ENCODE measurements at regions not wholly inside any gene's neighbourhood (a gene's known extent, or its start where the extent isn't known, plus 50 kb on each side); places are given as distances from the start of the nearest gene placed in this dataset.

GRCh38 chr9:30597608-30598007 lies 1786.8 kb upstream of the ACO1 start:
- CTCF ChIA-PET (ENCODE audit: low intra/inter-chr PET ratio, low total read pairs), result no interaction called here

GRCh38 chr9:30605936-30606335 lies 1778.5 kb upstream of the ACO1 start:
- no peaks in the 10 kb centered on the region for H3K9me3 ChIP-seq (ENCODE audit: low read length)
- no peaks in the 10 kb centered on the region for H3K79me2 ChIP-seq (ENCODE audit: insufficient read depth, low read length)
- ATAC-seq (no peak), FAIRE-seq (no peak), DNase-seq (ENCODE audit: low spot score) (no peak)
- no peaks in the 10 kb centered on the region for H3K27me3 ChIP-seq (ENCODE audit: control insufficient read depth in 1 of 2, insufficient read depth in 2 of 2, low read length in 2 of 2)
- no peak for TF ChIP-seq ZNF841 (CRISPR knock-in tag; IDR thresholded peaks at IDR 0.05; ENCODE audit: borderline replicate concordance)
- no peak for TF ChIP-seq NCOA1 (CRISPR knock-in tag; IDR thresholded peaks at IDR 0.05)
- TF ChIP-seq DRAP1 (CRISPR knock-in tag; IDR thresholded peaks at IDR 0.05), result no peak
- TF ChIP-seq ZNF432 (CRISPR knock-in tag; IDR thresholded peaks at IDR 0.05; ENCODE audit: borderline replicate concordance), result no peak
- no peak for TF ChIP-seq ZFY (CRISPR knock-in tag; IDR thresholded peaks at IDR 0.05)
- TF ChIP-seq REPIN1 (CRISPR knock-in tag; IDR thresholded peaks at IDR 0.05; ENCODE audit: borderline replicate concordance, low read depth), result no peak
- no peak for TF ChIP-seq HMGA1 (CRISPR knock-in tag; conservative IDR thresholded peaks at IDR 0.05)
- TF ChIP-seq ZNF232 (CRISPR knock-in tag; IDR thresholded peaks at IDR 0.05; ENCODE audit: borderline replicate concordance), result no peak
- no peaks in the 10 kb centered on the region for H3K4me1 ChIP-seq (ENCODE audit: insufficient read depth, low read length)
- WGBS (ENCODE audit: low lambda C conversion rate), result 0% methylated on average over 1 of the region's 1 CpG
- no peak overlapping the region for H3K4me2 ChIP-seq (ENCODE audit: low read depth, low read length)
- H4K20me1 ChIP-seq (ENCODE audit: insufficient read depth, low read length), result no peaks in the 10 kb centered on the region
- ChIA-PET POLR2A (no interaction called here), CTCF (ENCODE audit: low intra/inter-chr PET ratio, low total read pairs) (no interaction called here)
- H3K9ac ChIP-seq (ENCODE audit: insufficient read depth, low read depth, low read length), result no peak overlapping the region
- no peak overlapping the region for H3K4me3 ChIP-seq (replicated peaks in 1 of 3; ENCODE audit: insufficient read depth in 1 of 3, low read depth in 2 of 3, low read length in 3 of 3)
- H3K27ac ChIP-seq (ENCODE audit: extremely low read length, insufficient read depth, low read length), result no peak overlapping the region
- H2AFZ ChIP-seq (ENCODE audit: low read length), result no peak overlapping the region
- no peaks in the 10 kb centered on the region for H3K36me3 ChIP-seq (replicated peaks in 1 of 2; ENCODE audit: control insufficient read depth in 1 of 2, insufficient read depth in 2 of 2, low read length in 2 of 2)
- intact Hi-C loops (cut with micrococcal nuclease; ENCODE audit: unreplicated experiment), result no loop called here
- in situ Hi-C loops (cut with HindIII; ENCODE audit: extremely low pct_ligation_motif_present, low pct_unique_long_range_greater_than_20kb), result no loop called here
- BruUV-seq (replicated peaks), result no TSS peak

More at GRCh38 chr9:30597608-30598007, 1786.8 kb upstream of the ACO1 start:
- Histone ChIP-seq H4K20me1 (ENCODE audit: insufficient read depth, low read length) (no peaks in the 10 kb centered on the region), H3K9me3 (ENCODE audit: low read length) (no peaks in the 10 kb centered on the region), H3K27me3 (ENCODE audit: control insufficient read depth in 1 of 2, insufficient read depth in 2 of 2, low read length in 2 of 2) (no peaks in the 10 kb centered on the region), H3K4me1 (ENCODE audit: insufficient read depth, low read length) (no peaks in the 10 kb centered on the region), H3K79me2 (ENCODE audit: insufficient read depth, low read length) (no peaks in the 10 kb centered on the region), H3K36me3 (replicated peaks in 1 of 2; ENCODE audit: control insufficient read depth in 1 of 2, insufficient read depth in 2 of 2, low read length in 2 of 2) (no peaks in the 10 kb centered on the region), H3K9ac (ENCODE audit: insufficient read depth, low read depth, low read length) (no peak overlapping the region), H2AFZ (ENCODE audit: low read length) (no peak overlapping the region), H3K4me2 (ENCODE audit: low read depth, low read length) (no peak overlapping the region), H3K27ac (ENCODE audit: extremely low read length, insufficient read depth, low read length) (no peak overlapping the region), H3K4me3 (replicated peaks in 1 of 3; ENCODE audit: insufficient read depth in 1 of 3, low read depth in 2 of 3, low read length in 3 of 3) (no peak overlapping the region)
- FAIRE-seq, result no peak
- intact Hi-C loops (cut with micrococcal nuclease; ENCODE audit: unreplicated experiment), result no loop called here
- DNase-seq (ENCODE audit: low spot score), result no peak
- no TSS peak for BruUV-seq (replicated peaks)
- POLR2A ChIA-PET, result no interaction called here
- 26% methylated on average over 2 of the region's 2 CpGs for WGBS (ENCODE audit: low lambda C conversion rate)
- in situ Hi-C loops (cut with HindIII; ENCODE audit: extremely low pct_ligation_motif_present, low pct_unique_long_range_greater_than_20kb), result no loop called here
- ATAC-seq, result no peak
- TF ChIP-seq TAF1 (CRISPR knock-in tag; IDR thresholded peaks at IDR 0.05) (no peak), MAFF (IDR thresholded peaks at IDR 0.05; ENCODE audit: low read depth, low read length) (peak; percentile 73), MAFK (conservative IDR thresholded peaks at IDR 0.05 in 1 of 2, IDR thresholded peaks at IDR 0.05 in 1 of 2; ENCODE audit: low read length in 2 of 2) (peak; percentile 64 to 77)
